Erythroblast (primary cell): ENCODE measurements at regions not wholly inside any gene's neighbourhood (a gene's known extent, or its start where the extent isn't known, plus 50 kb on each side); places are given as distances from the start of the nearest gene placed in this dataset.

Source experiments
- GATA1 ChIP-seq: IDR thresholded peaks from 2 replicates; pipeline ENCODE4 v1.6.1; 2011; ENCODE audit warnings: low read depth, mild to moderate bottlenecking, control low read depth, low read length, moderate library complexity
- POLR2A ChIP-seq: IDR thresholded peaks from 2 replicates; pipeline ENCODE4 v1.6.1; 2011; ENCODE audit warnings: mild to moderate bottlenecking, low read length

DNA sequence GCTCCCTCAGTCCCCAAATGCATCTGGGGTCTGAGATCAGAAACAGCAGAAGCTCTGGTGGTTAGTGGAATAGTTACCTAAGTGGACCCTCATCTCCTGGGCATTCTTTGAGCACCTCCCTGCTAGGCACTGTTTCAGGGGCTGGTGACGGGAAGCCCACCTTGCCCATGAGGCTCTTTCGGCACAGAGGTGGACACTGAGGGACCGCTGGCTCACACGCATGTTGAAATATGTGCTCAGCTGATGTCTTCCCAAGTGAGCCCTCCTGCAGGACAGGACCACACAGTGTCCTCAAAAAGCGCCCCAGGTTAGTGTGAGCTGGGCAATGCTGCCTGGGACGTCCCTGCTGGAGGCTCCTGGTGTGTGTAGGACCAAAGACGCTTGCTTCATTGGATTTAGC lies 1379.9 kb downstream of the TBC1D22A start:
- TF ChIP-seq POLR2A, result no peak
- no peak for TF ChIP-seq GATA1
